GM23248 (cell line): ENCODE measurements at regions not wholly inside any gene's neighbourhood (a gene's known extent, or its start where the extent isn't known, plus 50 kb on each side); places are given as distances from the start of the nearest gene placed in this dataset.

ENCODE experiments used
- EZH2 ChIP-seq: fragments of 200-600 bp; sonication (generic); IDR thresholded peaks from 2 replicates; pipeline ENCODE4 v1.6.1; 2018; ENCODE audit warnings: antibody characterized with exemption, mild to moderate bottlenecking; ENCODE audit not compliant: insufficient read depth, poor library complexity, severe bottlenecking
- EZH2phosphoT487 ChIP-seq: fragments of 200-600 bp; sonication (generic); IDR thresholded peaks from 2 replicates; pipeline ENCODE4 v1.6.1; 2018; ENCODE audit warnings: antibody characterized with exemption, moderate library complexity, mild to moderate bottlenecking, low read depth; ENCODE audit not compliant: insufficient read depth

- TF ChIP-seq EZH2 (no peak), EZH2phosphoT487 (no peak)
These were observed 1515.4 kb upstream of the DEFB115 start for GRCh38 chr20:29741894-29742698.
